ENCODE measurements at regions not wholly inside any gene's neighbourhood (a gene's known extent, or its start where the extent isn't known, plus 50 kb on each side); places are given as distances from the start of the nearest gene placed in this dataset. TPM values are rescaled to one million over a fixed set of nuclear protein-coding genes. Genes with fewer than 3 reads are reported as not detected.

DNA sequence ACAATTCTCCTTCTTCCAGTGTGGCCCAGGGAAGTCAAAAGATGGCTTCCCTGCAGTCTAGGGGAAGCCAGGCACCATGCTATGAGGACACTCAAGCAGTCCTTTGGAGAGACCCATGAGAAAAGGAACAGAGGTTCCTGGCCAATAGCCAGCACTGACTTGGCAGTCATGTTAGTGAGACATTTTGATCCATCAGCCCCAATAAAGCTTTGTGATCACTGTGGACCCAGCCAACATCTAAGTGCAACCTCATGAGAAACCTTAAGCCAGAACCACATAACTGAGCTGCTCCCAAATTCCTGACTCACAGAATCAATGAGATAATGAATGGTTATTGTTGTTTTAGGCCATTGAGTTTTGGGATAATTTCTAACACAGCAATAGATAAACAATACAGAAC, 51.0 kb upstream of the NAP1L1 start:
- Histone ChIP-seq H3K4me1 (no peaks in the 10 kb centered on the region), H3K27ac (no peak overlapping the region), H3K27me3 (no peaks in the 10 kb centered on the region), H3K9me3 (no peaks in the 10 kb centered on the region), H3K4me3 (replicated peaks in 1 of 3) (no peak overlapping the region), H3K36me3 (no peaks in the 10 kb centered on the region)
- TF ChIP-seq, protein P1, sequence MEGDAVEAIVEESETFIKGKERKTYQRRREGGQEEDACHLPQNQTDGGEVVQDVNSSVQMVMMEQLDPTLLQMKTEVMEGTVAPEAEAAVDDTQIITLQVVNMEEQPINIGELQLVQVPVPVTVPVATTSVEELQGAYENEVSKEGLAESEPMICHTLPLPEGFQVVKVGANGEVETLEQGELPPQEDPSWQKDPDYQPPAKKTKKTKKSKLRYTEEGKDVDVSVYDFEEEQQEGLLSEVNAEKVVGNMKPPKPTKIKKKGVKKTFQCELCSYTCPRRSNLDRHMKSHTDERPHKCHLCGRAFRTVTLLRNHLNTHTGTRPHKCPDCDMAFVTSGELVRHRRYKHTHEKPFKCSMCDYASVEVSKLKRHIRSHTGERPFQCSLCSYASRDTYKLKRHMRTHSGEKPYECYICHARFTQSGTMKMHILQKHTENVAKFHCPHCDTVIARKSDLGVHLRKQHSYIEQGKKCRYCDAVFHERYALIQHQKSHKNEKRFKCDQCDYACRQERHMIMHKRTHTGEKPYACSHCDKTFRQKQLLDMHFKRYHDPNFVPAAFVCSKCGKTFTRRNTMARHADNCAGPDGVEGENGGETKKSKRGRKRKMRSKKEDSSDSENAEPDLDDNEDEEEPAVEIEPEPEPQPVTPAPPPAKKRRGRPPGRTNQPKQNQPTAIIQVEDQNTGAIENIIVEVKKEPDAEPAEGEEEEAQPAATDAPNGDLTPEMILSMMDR (IDR thresholded peaks at IDR 0.05), result no peak
- no peak for DNase-seq
- intact Hi-C loops (cut with DNase I), result no loop called here

Small RNA genes in the stretch of these regions (small RNA-seq; reads per million reads assigned to genes)
- gene RNU6-1271P, result not detected

All from thyroid gland (tissue), 4 donors.